Body of pancreas (tissue), 4 donors: ENCODE measurements at regions not wholly inside any gene's neighbourhood (a gene's known extent, or its start where the extent isn't known, plus 50 kb on each side); places are given as distances from the start of the nearest gene placed in this dataset.
"Not testable (repeated sequence)": the region's sequence is repeated elsewhere in the genome, so short reads cannot be mapped to it uniquely, and the experiment has no call there.

Experiments used
- ATAC-seq: fragments of 150-250 bp; one replicate; pipeline ENCODE4 v1.9.1; 2016
- DNase-seq, 4 donors: peaks; one replicate each; pipeline ENCODE4 v3.0.0-alpha.2; 2019
- H3K27ac ChIP-seq, 4 donors: fragments of 200-600 bp; sonication (generic); 1 replicate in 3 of 4; 2 replicates in 1 of 4; pipeline versions ENCODE4 v1.5.1 to v1.6.1; 2016 to 2019; ENCODE audit warnings: mild to moderate bottlenecking in 1 of 4, mixed read lengths in 1 of 4, moderate library complexity in 1 of 4
- H3K27me3 ChIP-seq, 2 donors: fragments of 200-600 bp; sonication (generic); one replicate each; pipeline ENCODE4 v1.6.0; 2016; ENCODE audit warnings: mild to moderate bottlenecking in 1 of 2
- H3K36me3 ChIP-seq, 2 donors: fragments of 200-600 bp; sonication (generic); replicated peaks in 1 of 2; 2 replicates each; pipeline ENCODE4 v1.5.1; 2016; ENCODE audit warnings: low read depth in 2 of 2; ENCODE audit not compliant: insufficient read depth in 1 of 2
- H3K4me1 ChIP-seq: fragments of 200-600 bp; sonication (generic); one replicate; pipeline ENCODE4 v1.6.0; 2016
- H3K4me3 ChIP-seq, 2 donors: fragments of 200-600 bp; sonication (generic); 1 replicate in 1 of 2; 2 replicates in 1 of 2; pipeline ENCODE4 v1.5.1; 2016 to 2019
- H3K9me3 ChIP-seq, 3 donors: fragments of 200-600 bp; sonication (generic); 1 replicate in 2 of 3; 2 replicates in 1 of 3; pipeline ENCODE4 v1.5.1; 2016
- POLR2A ChIP-seq, 3 donors: fragments of 450-650 bp; IDR thresholded peaks; one replicate each; pipeline ENCODE4 v1.6.1; 2016; ENCODE audit warnings: antibody characterized with exemption in 3 of 3, mild to moderate bottlenecking in 2 of 3
- WGBS, 2 donors: methylation state at CpG; one replicate each; pipeline ENCODE4 v1.1.5; 2017; 5-methylcytosine and 5-hydroxymethylcytosine counted together
- intact Hi-C: fragments of 100-400 bp; cut with DNase I; formaldehyde crosslinking; loops from one replicate; pipeline ENCODE4 v1.15.1; 2023
- TF ChIP-seq, protein P1 (sequence below), 7 experiments: fragments of 450-650 bp in 4 of 7; fragments of 200-600 bp in 3 of 7; sonication (generic) in 3 of 7; IDR thresholded peaks; one replicate each; pipeline ENCODE4 v1.5.1; 2016 to 2019; ENCODE audit warnings: antibody characterized with exemption in 7 of 7

DNA sequence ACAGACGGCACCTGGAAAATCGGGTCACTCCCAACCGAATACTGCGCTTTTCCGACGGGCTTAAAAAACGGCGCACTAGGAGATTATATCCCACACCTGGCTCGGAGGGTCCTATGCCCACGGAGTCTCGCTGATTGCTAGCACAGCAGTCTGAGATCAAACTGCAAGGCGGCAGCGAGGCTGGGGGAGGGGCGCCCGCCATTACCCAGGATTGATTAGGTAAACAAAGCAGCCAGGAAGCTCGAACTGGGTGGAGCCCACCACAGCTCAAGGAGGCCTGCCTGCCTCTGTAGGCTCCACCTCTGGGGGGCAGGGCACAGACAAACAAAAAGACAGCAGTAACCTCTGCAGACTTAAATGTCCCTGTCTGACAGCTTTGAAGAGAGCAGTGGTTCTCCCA, 64.5 kb downstream of the SLC30A10 start:
- H3K27me3 ChIP-seq, DNase-seq, H3K36me3 ChIP-seq, intact Hi-C loops, H3K27ac ChIP-seq, H3K4me3 ChIP-seq, ATAC-seq, H3K4me1 ChIP-seq, H3K9me3 ChIP-seq: not testable (repeated sequence)
- 64 to 77% methylated on average over 6 to 15 of the region's 16 CpGs for WGBS, 2 donors

GRCh38 chr1:219862366-219862765, 66.0 kb downstream of the SLC30A10 start:
- TF ChIP-seq POLR2A (IDR thresholded peaks at IDR 0.05), result no peak
- TF ChIP-seq, protein P1, sequence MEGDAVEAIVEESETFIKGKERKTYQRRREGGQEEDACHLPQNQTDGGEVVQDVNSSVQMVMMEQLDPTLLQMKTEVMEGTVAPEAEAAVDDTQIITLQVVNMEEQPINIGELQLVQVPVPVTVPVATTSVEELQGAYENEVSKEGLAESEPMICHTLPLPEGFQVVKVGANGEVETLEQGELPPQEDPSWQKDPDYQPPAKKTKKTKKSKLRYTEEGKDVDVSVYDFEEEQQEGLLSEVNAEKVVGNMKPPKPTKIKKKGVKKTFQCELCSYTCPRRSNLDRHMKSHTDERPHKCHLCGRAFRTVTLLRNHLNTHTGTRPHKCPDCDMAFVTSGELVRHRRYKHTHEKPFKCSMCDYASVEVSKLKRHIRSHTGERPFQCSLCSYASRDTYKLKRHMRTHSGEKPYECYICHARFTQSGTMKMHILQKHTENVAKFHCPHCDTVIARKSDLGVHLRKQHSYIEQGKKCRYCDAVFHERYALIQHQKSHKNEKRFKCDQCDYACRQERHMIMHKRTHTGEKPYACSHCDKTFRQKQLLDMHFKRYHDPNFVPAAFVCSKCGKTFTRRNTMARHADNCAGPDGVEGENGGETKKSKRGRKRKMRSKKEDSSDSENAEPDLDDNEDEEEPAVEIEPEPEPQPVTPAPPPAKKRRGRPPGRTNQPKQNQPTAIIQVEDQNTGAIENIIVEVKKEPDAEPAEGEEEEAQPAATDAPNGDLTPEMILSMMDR (IDR thresholded peaks at IDR 0.05), result no peak
- H3K4me1 ChIP-seq, result no peaks in the 10 kb centered on the region
- H3K27me3 ChIP-seq, result no peaks in the 10 kb centered on the region
- WGBS, 2 donors, result 35 to 53% methylated on average over 1 of the region's 1 CpG
- H3K36me3 ChIP-seq, result no peaks in the 10 kb centered on the region
- no peaks in the 10 kb centered on the region for H3K9me3 ChIP-seq
- no peak for ATAC-seq
- no peak for DNase-seq
- H3K27ac ChIP-seq, result no peak overlapping the region
- H3K4me3 ChIP-seq, result no peak overlapping the region
- intact Hi-C loops, result no loop called here

DNA sequence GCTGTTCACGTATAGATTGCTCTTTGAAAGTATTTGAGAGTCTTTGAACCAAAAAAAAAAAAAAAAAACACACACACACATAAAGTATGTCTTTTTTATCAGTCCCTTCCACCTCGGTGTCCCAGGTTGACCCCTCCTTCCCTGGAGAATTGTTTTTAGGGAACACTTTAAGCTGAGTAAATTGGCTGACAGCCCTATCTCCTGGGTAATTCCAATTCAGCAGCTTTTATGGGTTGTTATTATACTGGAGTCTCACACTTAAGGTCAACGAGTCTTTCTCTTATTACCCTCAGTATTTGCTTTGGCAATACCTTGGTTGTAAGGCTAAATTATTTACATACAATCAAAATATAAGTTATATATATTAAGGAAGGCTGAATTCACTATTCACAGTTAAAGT, 69.4 kb downstream of the SLC30A10 start:
- H3K4me1 ChIP-seq, result no peaks in the 10 kb centered on the region
- DNase-seq (no peak), ATAC-seq (no peak)
- 21 to 22% methylated on average over 3 of the region's 3 CpGs for WGBS, 2 donors
- no peaks in the 10 kb centered on the region for H3K9me3 ChIP-seq
- H3K27me3 ChIP-seq, result no peaks in the 10 kb centered on the region
- H3K36me3 ChIP-seq, result no peaks in the 10 kb centered on the region
- no peak for TF ChIP-seq POLR2A (IDR thresholded peaks at IDR 0.05)
- TF ChIP-seq, protein P1 (IDR thresholded peaks at IDR 0.05), result no peak
- no peak overlapping the region for H3K27ac ChIP-seq
- intact Hi-C loops, result no loop called here
- no peak overlapping the region for H3K4me3 ChIP-seq

GRCh38 chr1:219847215-219847855, 81.0 kb downstream of the SLC30A10 start:
- H3K36me3 ChIP-seq, result no peaks in the 10 kb centered on the region
- TF ChIP-seq POLR2A (IDR thresholded peaks at IDR 0.05), result no peak
- TF ChIP-seq, protein P1 (IDR thresholded peaks at IDR 0.05), result no peak
- H3K27me3 ChIP-seq, result no peaks in the 10 kb centered on the region
- 38 to 55% methylated on average over 4 of the region's 4 CpGs for WGBS, 2 donors
- H3K27ac ChIP-seq, result no peak overlapping the region
- ATAC-seq (no peak), DNase-seq (peak in 1 of 4 donors; percentile 18)
- no peaks in the 10 kb centered on the region for H3K4me1 ChIP-seq
- H3K9me3 ChIP-seq, result no peaks in the 10 kb centered on the region
- intact Hi-C loops, result no loop called here
- H3K4me3 ChIP-seq, result no peak overlapping the region

GRCh38 chr1:219839595-219839994, 88.8 kb downstream of the SLC30A10 start:
- intact Hi-C loops, H3K4me1 ChIP-seq, H3K4me3 ChIP-seq, H3K27me3 ChIP-seq, H3K36me3 ChIP-seq, H3K9me3 ChIP-seq, ATAC-seq, H3K27ac ChIP-seq: not testable (repeated sequence)
- DNase-seq, result peak in 1 of 4 donors; percentile 6
- 22 to 25% methylated on average over 10 to 15 of the region's 15 CpGs for WGBS, 2 donors

- 44 to 51% methylated on average over 2 of the region's 2 CpGs for WGBS, 2 donors
- intact Hi-C loops, result no loop called here
- Histone ChIP-seq H3K9me3 (no peaks in the 10 kb centered on the region), H3K36me3 (no peaks in the 10 kb centered on the region), H3K4me3 (no peak overlapping the region), H3K27ac (no peak overlapping the region), H3K27me3 (no peaks in the 10 kb centered on the region), H3K4me1 (no peaks in the 10 kb centered on the region)
- TF ChIP-seq, protein P1 (IDR thresholded peaks at IDR 0.05), result no peak
- no peak for TF ChIP-seq POLR2A (IDR thresholded peaks at IDR 0.05)
- ATAC-seq, result no peak
- no peak for DNase-seq
These were observed 90.4 kb downstream of the SLC30A10 start for GRCh38 chr1:219837994-219838294.
